ENCODE measurements at regions not wholly inside any gene's neighbourhood (a gene's known extent, or its start where the extent isn't known, plus 50 kb on each side); places are given as distances from the start of the nearest gene placed in this dataset.

- no peak overlapping the region for H3K27ac ChIP-seq
- DNase-seq (no peak), ATAC-seq (no peak)
- peaks cover 0 to 6% (median 0%) of the 10 kb centered on the region in 12 donors for H3K9me3 ChIP-seq
- H3K4me1 ChIP-seq, result no peaks in the 10 kb centered on the region
- no peak for TF ChIP-seq POLR2A (IDR thresholded peaks at IDR 0.05)
- no peak for TF ChIP-seq CTCF (IDR thresholded peaks at IDR 0.05)
- no peaks in the 10 kb centered on the region for H3K27me3 ChIP-seq
- no peaks in the 10 kb centered on the region for H3K36me3 ChIP-seq
- 71 to 80% (median 75%) methylated on average over 2 of the region's 2 CpGs for WGBS, 4 donors
- H3K4me3 ChIP-seq, result no peak overlapping the region
- intact Hi-C loops (cut with DNase I), result loop anchor here in 1 of 10 donors (5.0 kb wide), 1 partner anchor 48 kb away; no protein-coding TSS in a partner anchor
Observed at GRCh38 chr18:41444943-41445342, 510.1 kb upstream of the PIK3C3 start.

- H3K4me1 ChIP-seq, result no peaks in the 10 kb centered on the region
- DNase-seq, result no peak
- intact Hi-C loops (cut with DNase I), result no loop called here
- H3K27me3 ChIP-seq, result no peaks in the 10 kb centered on the region
- H3K9me3 ChIP-seq, result peaks cover 0 to 9% (median 0%) of the 10 kb centered on the region in 12 donors
- H3K36me3 ChIP-seq, result no peaks in the 10 kb centered on the region
- 90 to 100% (median 92%) methylated on average over 1 of the region's 1 CpG for WGBS, 4 donors
- no peak for ATAC-seq
- H3K4me3 ChIP-seq, result no peak overlapping the region
- TF ChIP-seq CTCF (IDR thresholded peaks at IDR 0.05), result no peak
- no peak for TF ChIP-seq POLR2A (IDR thresholded peaks at IDR 0.05)
- no peak overlapping the region for H3K27ac ChIP-seq
Observed at GRCh38 chr18:41436772-41437171, 518.3 kb upstream of the PIK3C3 start.

GRCh38 chr18:41418598-41418997 is 536.4 kb upstream of the PIK3C3 start:
- Histone ChIP-seq H3K4me1 (no peaks in the 10 kb centered on the region), H3K4me3 (no peak overlapping the region), H3K36me3 (no peaks in the 10 kb centered on the region), H3K9me3 (peaks cover 0 to 2% (median 0%) of the 10 kb centered on the region in 12 donors), H3K27me3 (no peaks in the 10 kb centered on the region), H3K27ac (no peak overlapping the region)
- intact Hi-C loops (cut with DNase I), result no loop called here
- DNase-seq (no peak), ATAC-seq (no peak)
- no peak for TF ChIP-seq CTCF (IDR thresholded peaks at IDR 0.05)
- TF ChIP-seq POLR2A (IDR thresholded peaks at IDR 0.05), result no peak
- 77 to 99% (median 96%) methylated on average over 3 of the region's 3 CpGs for WGBS, 4 donors

- TF ChIP-seq POLR2A (IDR thresholded peaks at IDR 0.05) (no peak), CTCF (IDR thresholded peaks at IDR 0.05) (no peak)
- ATAC-seq (no peak), DNase-seq (no peak)
- Histone ChIP-seq H3K4me3 (no peak overlapping the region), H3K27me3 (no peaks in the 10 kb centered on the region), H3K36me3 (no peaks in the 10 kb centered on the region), H3K27ac (no peak overlapping the region), H3K4me1 (no peaks in the 10 kb centered on the region), H3K9me3 (peaks cover 0 to 7% (median 0%) of the 10 kb centered on the region in 12 donors)
- 76 to 90% (median 89%) methylated on average over 4 of the region's 4 CpGs for WGBS, 4 donors
- intact Hi-C loops (cut with DNase I), result no loop called here
Observed at GRCh38 chr18:41416044-41416443, 539.0 kb upstream of the PIK3C3 start.
